ENCODE measurements at regions not wholly inside any gene's neighbourhood (a gene's known extent, or its start where the extent isn't known, plus 50 kb on each side); places are given as distances from the start of the nearest gene placed in this dataset.

GRCh38 chr10:128268015-128268722, 141.9 kb upstream of the MKI67 start:
- TF ChIP-seq POLR2AphosphoS5 (IDR thresholded peaks at IDR 0.05; ENCODE audit: low read depth, low read length): no peak
- no peak for TF ChIP-seq SIN3A (IDR thresholded peaks at IDR 0.05; ENCODE audit: borderline replicate concordance, insufficient read depth, low read length)
- no peak for TF ChIP-seq TAF1 (IDR thresholded peaks at IDR 0.05; ENCODE audit: borderline replicate concordance, insufficient read depth, low read length)
- no peak for TF ChIP-seq REST (IDR thresholded peaks at IDR 0.05; ENCODE audit: insufficient read depth in 1 of 2, low read depth in 2 of 2, low read length in 2 of 2)
- TF ChIP-seq FOXP2 (optimal IDR thresholded peaks at IDR 0.05; ENCODE audit: borderline replicate concordance, extremely low read depth, extremely low read length, insufficient read depth): no peak

Measured in PFSK-1 (cell line).